ENCODE measurements at regions not wholly inside any gene's neighbourhood (a gene's known extent, or its start where the extent isn't known, plus 50 kb on each side); places are given as distances from the start of the nearest gene placed in this dataset.

- no peak for DNase-seq
Observed at GRCh38 chr2:153096272-153096671, 377.9 kb downstream of the ARL6IP6 start.

- no peak for DNase-seq
Observed at GRCh38 chr2:153091344-153091743, 372.9 kb downstream of the ARL6IP6 start.

GRCh38 chr2:153079315-153079714, 360.9 kb downstream of the ARL6IP6 start:
- no peak for DNase-seq

- no peak for DNase-seq
Observed at GRCh38 chr2:153077311-153077710, 358.9 kb downstream of the ARL6IP6 start.

DNA sequence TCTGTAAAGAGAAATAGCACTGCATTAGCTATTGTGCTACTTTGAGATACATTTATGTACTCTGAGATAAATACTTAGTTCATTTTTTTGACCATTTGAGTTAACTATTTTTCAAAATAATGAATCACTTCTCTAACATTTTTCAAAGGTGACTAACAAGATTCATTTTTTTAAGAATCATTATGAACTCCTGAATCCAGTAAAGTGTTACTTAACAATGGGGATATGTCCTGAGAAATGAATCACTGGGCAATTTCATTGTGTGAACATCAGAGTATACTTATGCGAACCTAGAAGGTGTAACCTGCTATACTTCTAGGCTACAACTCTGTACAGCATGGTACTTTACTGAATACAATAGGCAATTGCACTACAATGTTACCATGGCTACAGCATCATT, 355.8 kb downstream of the ARL6IP6 start:
- DNase-seq = no peak

DNA sequence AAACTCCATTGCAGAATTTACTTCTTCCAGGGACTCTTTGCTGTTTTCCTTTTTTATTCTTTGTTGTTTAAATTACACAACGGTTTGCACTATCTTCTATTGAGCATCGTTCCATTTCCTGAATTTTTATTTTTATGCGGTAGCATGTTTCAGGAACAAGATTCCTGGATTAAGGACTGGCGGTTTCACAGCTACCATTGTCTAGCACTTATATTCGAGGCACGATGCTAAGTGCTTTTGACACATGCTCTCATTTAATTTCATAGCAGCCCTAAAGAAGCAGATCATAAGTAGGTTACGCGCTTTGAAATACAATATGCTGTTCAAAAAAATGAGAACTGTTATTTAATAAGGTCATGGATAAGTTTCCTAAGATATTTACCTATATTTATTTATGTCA, 354.4 kb downstream of the ARL6IP6 start:
- DNase-seq = no peak

DNA sequence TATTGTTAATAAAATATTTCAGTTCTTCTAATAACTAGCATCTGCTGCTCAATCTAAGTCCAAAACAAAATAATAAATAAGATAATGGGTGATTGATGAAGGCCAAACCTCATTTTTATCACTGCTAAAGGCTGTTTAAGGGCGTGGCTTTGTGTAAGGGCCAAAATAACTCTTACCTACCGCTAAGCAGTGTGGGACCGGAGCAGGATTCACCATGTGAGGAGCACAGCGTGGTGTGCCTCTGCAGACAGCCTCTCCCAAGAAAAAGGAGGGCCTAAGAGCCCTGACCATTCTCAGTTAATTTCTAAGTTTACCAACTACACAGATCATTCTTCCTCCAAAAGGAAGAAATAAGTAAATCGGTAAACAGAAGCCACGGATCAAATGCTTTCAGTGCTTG, 353.7 kb downstream of the ARL6IP6 start:
- no peak for DNase-seq

GRCh38 chr2:153071090-153071489, 352.7 kb downstream of the ARL6IP6 start:
- DNase-seq = no peak

DNA sequence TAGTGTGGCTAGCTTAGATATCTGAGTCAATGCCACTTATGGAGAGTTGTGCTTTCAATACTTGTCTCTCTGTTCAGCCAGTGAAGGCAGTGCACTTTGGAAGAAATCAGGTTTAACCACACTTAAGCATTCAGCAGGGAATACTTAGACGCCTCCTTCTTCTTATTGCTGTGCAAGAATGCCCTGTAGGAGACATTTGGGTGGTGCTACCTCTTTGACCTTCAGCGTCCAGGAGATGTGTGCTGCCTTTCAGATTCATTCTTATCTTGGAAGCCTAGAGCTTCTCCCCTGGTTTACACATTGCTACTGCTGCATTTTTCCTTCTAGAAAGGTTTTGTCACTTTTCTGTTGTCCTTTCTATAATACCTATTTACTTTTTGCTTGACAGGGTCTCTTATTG, 350.5 kb downstream of the ARL6IP6 start:
- DNase-seq = no peak

DNA sequence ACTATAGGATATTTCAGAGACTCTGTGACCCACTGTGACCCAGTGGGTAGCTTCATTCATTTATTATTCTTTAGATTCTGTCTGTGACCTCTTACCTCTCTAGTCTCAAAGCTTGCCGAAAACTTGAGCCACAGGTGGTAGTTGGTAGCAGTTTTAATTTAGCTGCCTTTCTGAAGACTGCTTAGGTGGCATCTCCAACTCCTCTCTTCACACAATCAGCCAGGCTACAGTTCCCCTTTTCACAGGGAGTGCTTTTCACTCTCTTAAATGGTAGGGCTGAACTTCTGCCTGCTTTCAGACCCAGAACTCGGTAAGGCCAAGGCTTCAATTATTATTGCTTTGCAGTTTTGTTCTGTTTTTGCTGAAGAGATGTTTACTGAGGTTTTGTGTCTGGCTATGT, 349.6 kb downstream of the ARL6IP6 start:
- DNase-seq = no peak

- no peak for DNase-seq
Observed at GRCh38 chr2:153059338-153060052, 341.1 kb downstream of the ARL6IP6 start.

GRCh38 chr2:153057743-153058142, 339.3 kb downstream of the ARL6IP6 start:
- no peak for DNase-seq

GRCh38 chr2:153055182-153055581, 336.8 kb downstream of the ARL6IP6 start:
- no peak for DNase-seq

GRCh38 chr2:153052807-153053559, 334.6 kb downstream of the ARL6IP6 start:
- DNase-seq = no peak

DNA sequence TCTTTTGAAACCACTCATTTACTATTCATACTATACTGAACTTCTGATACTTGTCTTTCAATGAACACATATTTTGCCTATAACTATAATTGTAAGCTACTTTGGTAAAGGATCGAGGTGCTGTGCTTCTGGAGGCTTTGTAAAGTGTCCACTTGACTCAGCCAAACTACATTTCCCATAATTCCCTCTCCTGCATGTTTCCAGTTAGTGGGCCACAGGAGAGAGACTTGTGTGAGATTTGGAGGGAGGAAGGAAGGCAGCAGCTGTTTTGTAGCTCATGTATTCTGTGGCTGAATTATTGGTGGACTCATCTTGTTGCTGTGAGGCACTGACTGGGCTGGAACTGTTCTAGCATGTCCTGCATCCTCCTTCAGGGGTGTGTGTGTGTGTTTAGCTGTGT, 328.8 kb downstream of the ARL6IP6 start:
- DNase-seq = no peak

- DNase-seq = no peak
Observed at GRCh38 chr2:153043385-153043784, 325.0 kb downstream of the ARL6IP6 start.

- no peak for DNase-seq
Observed at GRCh38 chr2:153028626-153029025, 310.2 kb downstream of the ARL6IP6 start.

GRCh38 chr2:153027533-153027932, 309.1 kb downstream of the ARL6IP6 start:
- DNase-seq = no peak

- DNase-seq = no peak
Observed at GRCh38 chr2:153020201-153020600, 301.8 kb downstream of the ARL6IP6 start.

DNA sequence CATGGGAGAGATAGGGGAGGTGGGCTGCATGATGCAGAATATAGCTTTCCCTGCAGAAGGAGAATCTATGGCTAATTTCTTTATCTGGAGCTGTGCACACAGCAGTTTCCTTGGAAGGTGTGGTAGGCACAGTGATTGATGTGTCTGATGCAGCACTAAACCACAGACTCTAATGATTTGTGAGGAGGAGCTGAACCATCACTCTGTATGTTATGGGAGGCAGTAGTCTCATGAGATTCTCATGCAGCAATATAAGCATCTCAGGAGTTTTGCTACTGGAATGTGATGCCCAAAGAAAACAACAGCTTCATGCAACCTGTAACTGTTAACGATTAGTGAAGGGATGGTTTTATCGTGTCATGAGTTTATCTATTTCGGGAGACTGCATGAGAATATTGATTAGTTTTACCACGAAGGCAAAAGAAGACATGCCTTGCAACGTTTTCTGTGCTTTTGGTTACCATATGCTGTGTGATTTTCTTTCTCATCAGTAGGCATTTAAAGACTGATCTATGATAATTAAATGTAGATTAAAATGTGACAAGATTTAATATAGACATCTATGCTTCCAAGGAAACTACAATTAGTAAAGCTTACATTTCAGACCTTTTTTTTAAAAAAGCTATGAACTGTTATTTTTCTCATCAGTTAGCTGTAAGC, 286.8 kb downstream of the ARL6IP6 start:
- DNase-seq = no peak

DNA sequence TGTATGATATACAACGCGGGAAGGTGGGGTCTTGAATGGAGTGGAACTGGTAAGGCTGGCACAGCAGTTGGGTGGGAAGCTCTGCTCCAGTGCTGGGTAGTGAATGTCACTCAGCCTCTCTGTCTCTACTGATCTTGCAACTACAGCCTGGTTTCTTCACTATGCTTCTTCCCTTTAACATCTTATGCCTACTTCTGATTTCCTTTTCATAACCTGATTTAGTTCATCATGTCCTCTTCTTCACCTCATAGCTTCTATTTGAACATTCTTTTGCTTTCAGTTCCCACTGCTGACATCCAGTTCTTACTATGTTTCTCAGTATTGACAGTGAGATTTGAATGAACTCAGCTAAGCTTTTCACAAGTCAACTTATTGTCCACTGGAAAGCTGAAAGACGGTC, 286.2 kb downstream of the ARL6IP6 start:
- no peak for DNase-seq

- DNase-seq = no peak
Observed at GRCh38 chr2:152974146-152974545, 255.7 kb downstream of the ARL6IP6 start.

GRCh38 chr2:152971685-152972084, 253.3 kb downstream of the ARL6IP6 start:
- no peak for DNase-seq

DNA sequence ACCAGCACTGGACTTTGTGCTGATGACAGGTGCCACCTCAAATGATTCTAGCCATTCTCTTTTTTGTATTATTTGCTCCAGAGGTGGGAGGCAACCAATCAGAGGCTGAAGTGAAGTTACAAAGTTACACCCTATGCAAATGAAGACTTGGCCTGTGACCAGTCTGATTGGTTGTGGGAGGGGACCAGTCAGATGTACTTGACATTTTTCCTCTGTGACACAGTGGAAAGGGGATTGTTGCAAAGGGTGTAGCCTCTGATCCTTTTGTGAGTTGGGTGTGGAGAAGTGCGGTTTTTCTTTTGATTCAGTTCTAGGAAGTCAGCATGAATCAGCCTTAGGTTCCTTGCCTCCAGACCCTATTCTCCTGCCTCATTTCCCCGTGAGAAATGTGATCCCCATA, 244.0 kb downstream of the ARL6IP6 start:
- DNase-seq = no peak
